Loucy (cell line): ENCODE measurements at regions not wholly inside any gene's neighbourhood (a gene's known extent, or its start where the extent isn't known, plus 50 kb on each side); places are given as distances from the start of the nearest gene placed in this dataset.

Source experiments
- EZH2phosphoT487 ChIP-seq: fragments of 200-600 bp; IDR thresholded peaks from 2 replicates; pipeline ENCODE4 v1.6.1; 2018; ENCODE audit warnings: antibody characterized with exemption, mild to moderate bottlenecking, moderate library complexity, borderline replicate concordance
- TF ChIP-seq, protein P1 (sequence below): fragments of 200-600 bp; sonication (generic); conservative IDR thresholded peaks from 2 replicates; pipeline ENCODE4 v1.5.1; 2014; ENCODE audit warnings: mild to moderate bottlenecking, antibody characterized with exemption, low read length

DNA sequence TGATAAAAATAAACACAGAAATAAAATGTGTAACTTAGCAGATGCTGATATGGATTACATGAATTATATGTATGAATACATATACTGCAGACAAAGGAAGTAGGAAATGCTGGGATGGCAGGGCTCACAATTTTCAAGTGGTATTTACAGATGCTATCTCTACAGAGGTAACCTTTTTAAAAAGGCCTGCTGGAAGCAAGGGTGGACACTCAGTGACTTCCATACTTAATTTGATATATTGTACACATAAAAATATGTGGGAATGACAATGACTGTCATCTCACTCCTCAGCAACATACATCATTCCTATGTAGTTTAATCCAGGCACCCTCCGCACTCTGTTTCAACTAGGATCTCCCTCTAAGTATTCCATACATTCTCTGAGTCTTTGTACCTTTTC, 452.9 kb downstream of the DTHD1 start:
- TF ChIP-seq, protein P1, sequence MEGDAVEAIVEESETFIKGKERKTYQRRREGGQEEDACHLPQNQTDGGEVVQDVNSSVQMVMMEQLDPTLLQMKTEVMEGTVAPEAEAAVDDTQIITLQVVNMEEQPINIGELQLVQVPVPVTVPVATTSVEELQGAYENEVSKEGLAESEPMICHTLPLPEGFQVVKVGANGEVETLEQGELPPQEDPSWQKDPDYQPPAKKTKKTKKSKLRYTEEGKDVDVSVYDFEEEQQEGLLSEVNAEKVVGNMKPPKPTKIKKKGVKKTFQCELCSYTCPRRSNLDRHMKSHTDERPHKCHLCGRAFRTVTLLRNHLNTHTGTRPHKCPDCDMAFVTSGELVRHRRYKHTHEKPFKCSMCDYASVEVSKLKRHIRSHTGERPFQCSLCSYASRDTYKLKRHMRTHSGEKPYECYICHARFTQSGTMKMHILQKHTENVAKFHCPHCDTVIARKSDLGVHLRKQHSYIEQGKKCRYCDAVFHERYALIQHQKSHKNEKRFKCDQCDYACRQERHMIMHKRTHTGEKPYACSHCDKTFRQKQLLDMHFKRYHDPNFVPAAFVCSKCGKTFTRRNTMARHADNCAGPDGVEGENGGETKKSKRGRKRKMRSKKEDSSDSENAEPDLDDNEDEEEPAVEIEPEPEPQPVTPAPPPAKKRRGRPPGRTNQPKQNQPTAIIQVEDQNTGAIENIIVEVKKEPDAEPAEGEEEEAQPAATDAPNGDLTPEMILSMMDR = no peak
- TF ChIP-seq EZH2phosphoT487 = no peak
